AG09309 (cell line): ENCODE measurements at regions not wholly inside any gene's neighbourhood (a gene's known extent, or its start where the extent isn't known, plus 50 kb on each side); places are given as distances from the start of the nearest gene placed in this dataset.
A peak's percentile ranks its signal among the peaks of the same experiment; 100 is the strongest.

Source experiments
- DNase-seq: peaks from one replicate; pipeline ENCODE4 v3.0.0-alpha.2; 2010; ENCODE audit warnings: low read depth
- H3K4me3 ChIP-seq: 2 replicates; pipeline ENCODE4 v1.5.1; 2011; ENCODE audit warnings: mild to moderate bottlenecking, low read depth, low read length, moderate library complexity; ENCODE audit not compliant: control insufficient read depth
- CTCF ChIP-seq: IDR thresholded peaks from 2 replicates; pipeline ENCODE4 v1.5.1; 2011; ENCODE audit warnings: mild to moderate bottlenecking, low read depth, low read length, inconsistent platforms; ENCODE audit not compliant: insufficient read depth, control insufficient read depth; ENCODE audit errors: missing control alignments

- no peak overlapping the region for H3K4me3 ChIP-seq
- TF ChIP-seq CTCF = no peak
- no peak for DNase-seq
Measured at GRCh38 chr6:122283884-122284283, 115.6 kb upstream of the HSF2 start.

- no peak overlapping the region for H3K4me3 ChIP-seq
- no peak for DNase-seq
- TF ChIP-seq CTCF = no peak
Measured at GRCh38 chr6:122284848-122285247, 114.6 kb upstream of the HSF2 start.

- no peak for TF ChIP-seq CTCF
- no peak for DNase-seq
- H3K4me3 ChIP-seq = no peak overlapping the region
Measured at GRCh38 chr6:122285292-122285913, 114.0 kb upstream of the HSF2 start.

- DNase-seq = no peak
- TF ChIP-seq CTCF = no peak
Measured at GRCh38 chr6:122286512-122286911, 112.9 kb upstream of the HSF2 start.

GRCh38 chr6:122289762-122290539 lies 109.5 kb upstream of the HSF2 start:
- TF ChIP-seq CTCF = no peak
- peak; percentile 4 for DNase-seq
- no peak overlapping the region for H3K4me3 ChIP-seq

More at GRCh38 chr6:122286512-122286911, 112.9 kb upstream of the HSF2 start:
- H3K4me3 ChIP-seq = no peak overlapping the region

GRCh38 chr6:122297010-122297409 lies 102.4 kb upstream of the HSF2 start:
- no peak for TF ChIP-seq CTCF
- H3K4me3 ChIP-seq = no peak overlapping the region

More at GRCh38 chr6:122297010-122297409, 102.4 kb upstream of the HSF2 start:
- DNase-seq = no peak
